ENCODE measurements at regions not wholly inside any gene's neighbourhood (a gene's known extent, or its start where the extent isn't known, plus 50 kb on each side); places are given as distances from the start of the nearest gene placed in this dataset.

GRCh38 chr5:82560969-82561368 lies 282.8 kb upstream of the RPS23 start:
- no peak for TF ChIP-seq CTCF (IDR thresholded peaks at IDR 0.05; ENCODE audit: borderline replicate concordance, extremely low read depth, low read length, poor library complexity, severe bottlenecking)
- no peak for TF ChIP-seq EZH2 (IDR thresholded peaks at IDR 0.05; ENCODE audit: borderline replicate concordance, low read depth, low read length, severe bottlenecking)

Measured in DND-41 (cell line).